CD14-positive monocyte (primary cell): ENCODE measurements at regions not wholly inside any gene's neighbourhood (a gene's known extent, or its start where the extent isn't known, plus 50 kb on each side); places are given as distances from the start of the nearest gene placed in this dataset.

ENCODE experiments used
- DNase-seq, 3 donors: peaks; one replicate each; pipeline ENCODE4 v3.0.0-alpha.2; 2011 to 2022
- H2AFZ ChIP-seq: 2 replicates; pipeline ENCODE4 v1.6.0; 2012; ENCODE audit warnings: mild to moderate bottlenecking, low read depth, low read length, inconsistent platforms; ENCODE audit not compliant: insufficient read depth, poor library complexity, severe bottlenecking
- H3K27ac ChIP-seq, 2 donors: 1 replicate in 1 of 2; 2 replicates in 1 of 2; pipeline ENCODE4 v1.5.1; 2012 to 2013; ENCODE audit warnings: low read length in 2 of 2, control low read depth in 1 of 2, inconsistent platforms in 1 of 2, low read depth in 1 of 2, mild to moderate bottlenecking in 1 of 2
- H3K27me3 ChIP-seq, 2 donors: one replicate each; pipeline versions ENCODE4 v1.6.0 to v1.6.1; 2011 to 2013; ENCODE audit warnings: low read length in 2 of 2; ENCODE audit not compliant: control insufficient read depth in 2 of 2, insufficient read depth in 2 of 2
- H3K36me3 ChIP-seq, 2 donors: replicated peaks in 1 of 2; 1 replicate in 1 of 2; 2 replicates in 1 of 2; pipeline versions ENCODE4 v1.5.1 to v1.6.1; 2012 to 2013; ENCODE audit warnings: low read length in 2 of 2, control low read depth in 1 of 2, inconsistent platforms in 1 of 2, mild to moderate bottlenecking in 1 of 2; ENCODE audit not compliant: insufficient read depth in 2 of 2, control insufficient read depth in 1 of 2
- H3K4me1 ChIP-seq, 2 donors: 1 replicate in 1 of 2; 2 replicates in 1 of 2; pipeline versions ENCODE4 v1.5.1 to v1.6.1; 2012 to 2013; ENCODE audit warnings: low read length in 2 of 2, control low read depth in 1 of 2, inconsistent platforms in 1 of 2, mild to moderate bottlenecking in 1 of 2, moderate library complexity in 1 of 2; ENCODE audit not compliant: insufficient read depth in 2 of 2, control insufficient read depth in 1 of 2
- H3K4me2 ChIP-seq: replicated peaks from 2 replicates; pipeline ENCODE3; 2012; ENCODE audit warnings: low read length, moderate library complexity, mild to moderate bottlenecking; ENCODE audit not compliant: poor library complexity, severe bottlenecking; ENCODE audit errors: extremely low read depth
- H3K4me3 ChIP-seq, 3 experiments: fragments of 200-600 bp in 1 of 3; sonication (generic) in 1 of 3; replicated peaks in 1 of 3; 1 replicate in 2 of 3; 2 replicates in 1 of 3; pipeline ENCODE4 v1.5.1; 2011 to 2013; ENCODE audit warnings: low read length in 3 of 3, mild to moderate bottlenecking in 3 of 3, control low read depth in 2 of 3, low read depth in 2 of 3, inconsistent platforms in 1 of 3, moderate library complexity in 1 of 3
- H3K79me2 ChIP-seq: 2 replicates; pipeline ENCODE4 v1.6.0; 2012; ENCODE audit warnings: mild to moderate bottlenecking, control low read depth, inconsistent platforms, low read length, moderate library complexity; ENCODE audit not compliant: insufficient read depth
- H3K9ac ChIP-seq: 2 replicates; pipeline ENCODE4 v1.6.0; 2017; ENCODE audit warnings: low read length, mild to moderate bottlenecking; ENCODE audit not compliant: insufficient read depth, poor library complexity, severe bottlenecking
- H3K9me3 ChIP-seq, 2 donors: replicated peaks in 1 of 2; 1 replicate in 1 of 2; 2 replicates in 1 of 2; pipeline versions ENCODE4 v1.5.1 to v1.6.1; 2012 to 2013; ENCODE audit warnings: low read length in 2 of 2, control low read depth in 1 of 2; ENCODE audit not compliant: control insufficient read depth in 1 of 2, insufficient read depth in 1 of 2
- H4K20me1 ChIP-seq: 2 replicates; pipeline ENCODE4 v1.6.0; 2012; ENCODE audit warnings: mild to moderate bottlenecking, low read length, control low read depth, moderate library complexity; ENCODE audit not compliant: insufficient read depth
- H3K27ac Mint-ChIP-seq, 7 donors: one replicate each; pipeline ENCODE4 v1.8.0; 2020; ENCODE audit warnings: mild to moderate bottlenecking in 7 of 7, mixed read lengths in 7 of 7, moderate library complexity in 6 of 7, inconsistent platforms in 2 of 7
- H3K27me3 Mint-ChIP-seq, 3 donors: one replicate each; pipeline ENCODE4 v1.8.0; 2021 to 2022; ENCODE audit warnings: low read depth in 3 of 3, mild to moderate bottlenecking in 3 of 3, mixed read lengths in 3 of 3, moderate library complexity in 3 of 3, inconsistent platforms in 1 of 3
- H3K36me3 Mint-ChIP-seq, 2 donors: one replicate each; pipeline ENCODE4 v1.8.0; 2020; ENCODE audit warnings: mixed read lengths in 2 of 2, inconsistent platforms in 1 of 2, mild to moderate bottlenecking in 1 of 2
- H3K4me1 Mint-ChIP-seq: one replicate; pipeline ENCODE4 v1.8.0; 2020; ENCODE audit warnings: mild to moderate bottlenecking, mixed read lengths
- H3K4me3 Mint-ChIP-seq, 2 donors: one replicate each; pipeline ENCODE4 v1.8.0; 2020; ENCODE audit warnings: mild to moderate bottlenecking in 2 of 2, mixed read lengths in 2 of 2, moderate library complexity in 1 of 2
- H3K9me3 Mint-ChIP-seq, 7 donors: one replicate each; pipeline ENCODE4 v1.8.0; 2020 to 2022; ENCODE audit warnings: mixed read lengths in 7 of 7, mild to moderate bottlenecking in 6 of 7, moderate library complexity in 6 of 7, inconsistent platforms in 2 of 7
- WGBS: methylation state at CpG from one replicate; pipeline ENCODE4 v1.1.5; 2013; ENCODE audit warnings: missing lambda C conversion rate; ENCODE audit not compliant: insufficient coverage; 5-methylcytosine and 5-hydroxymethylcytosine counted together
- intact Hi-C, 2 donors: fragments of 100-400 bp; cut with micrococcal nuclease; formaldehyde crosslinking; loops; one replicate each; pipeline versions ENCODE4 v1.15.0 to v1.15.1; 2023
- TF ChIP-seq, protein P1 (sequence below): fragments of 200-600 bp; IDR thresholded peaks from one replicate; pipeline ENCODE4 v1.8.0; 2022; ENCODE audit warnings: antibody characterized with exemption, mild to moderate bottlenecking

DNA sequence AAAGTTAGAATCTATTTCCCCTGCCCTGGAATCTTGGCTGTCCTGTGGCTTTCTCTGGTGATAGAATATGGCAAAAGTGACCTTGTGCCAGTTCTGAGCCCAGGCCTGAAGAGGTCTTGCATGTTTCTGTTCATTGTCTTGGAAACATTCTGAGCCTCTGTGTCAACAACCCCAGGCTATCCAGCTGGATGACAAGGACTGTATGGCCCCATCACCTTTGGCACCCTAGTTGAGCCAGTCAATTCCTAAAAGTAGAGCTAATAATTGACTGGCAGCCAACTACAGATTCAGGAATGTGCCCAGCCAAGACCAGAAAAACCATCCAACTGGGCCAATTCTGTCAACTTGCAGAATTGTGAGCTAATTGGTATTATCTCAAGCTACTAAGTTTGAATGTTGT, 514.1 kb upstream of the LARGE1 start:
- H3K27ac Mint-ChIP-seq: no peak overlapping the region
- TF ChIP-seq, protein P1, sequence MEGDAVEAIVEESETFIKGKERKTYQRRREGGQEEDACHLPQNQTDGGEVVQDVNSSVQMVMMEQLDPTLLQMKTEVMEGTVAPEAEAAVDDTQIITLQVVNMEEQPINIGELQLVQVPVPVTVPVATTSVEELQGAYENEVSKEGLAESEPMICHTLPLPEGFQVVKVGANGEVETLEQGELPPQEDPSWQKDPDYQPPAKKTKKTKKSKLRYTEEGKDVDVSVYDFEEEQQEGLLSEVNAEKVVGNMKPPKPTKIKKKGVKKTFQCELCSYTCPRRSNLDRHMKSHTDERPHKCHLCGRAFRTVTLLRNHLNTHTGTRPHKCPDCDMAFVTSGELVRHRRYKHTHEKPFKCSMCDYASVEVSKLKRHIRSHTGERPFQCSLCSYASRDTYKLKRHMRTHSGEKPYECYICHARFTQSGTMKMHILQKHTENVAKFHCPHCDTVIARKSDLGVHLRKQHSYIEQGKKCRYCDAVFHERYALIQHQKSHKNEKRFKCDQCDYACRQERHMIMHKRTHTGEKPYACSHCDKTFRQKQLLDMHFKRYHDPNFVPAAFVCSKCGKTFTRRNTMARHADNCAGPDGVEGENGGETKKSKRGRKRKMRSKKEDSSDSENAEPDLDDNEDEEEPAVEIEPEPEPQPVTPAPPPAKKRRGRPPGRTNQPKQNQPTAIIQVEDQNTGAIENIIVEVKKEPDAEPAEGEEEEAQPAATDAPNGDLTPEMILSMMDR: no peak
- intact Hi-C loops: no loop called here
- H3K9ac ChIP-seq: no peak overlapping the region
- H3K4me3 ChIP-seq: no peak overlapping the region
- no peak overlapping the region for H3K4me2 ChIP-seq
- H3K4me3 Mint-ChIP-seq: no peak overlapping the region
- H3K27ac ChIP-seq: no peak overlapping the region
- no peak for DNase-seq
- H3K36me3 ChIP-seq: no peaks in the 10 kb centered on the region
- H3K9me3 Mint-ChIP-seq: peaks cover 4 to 18% (median 9%) of the 10 kb centered on the region in 7 donors
- no peaks in the 10 kb centered on the region for H3K27me3 ChIP-seq
- H3K79me2 ChIP-seq: no peaks in the 10 kb centered on the region
- H3K36me3 Mint-ChIP-seq: no peaks in the 10 kb centered on the region
- peaks cover 3 to 17% of the 10 kb centered on the region in 2 donors for H3K9me3 ChIP-seq
- H3K4me1 Mint-ChIP-seq: no peaks in the 10 kb centered on the region
- H4K20me1 ChIP-seq: no peaks in the 10 kb centered on the region
- H2AFZ ChIP-seq: no peak overlapping the region
- H3K4me1 ChIP-seq: no peaks in the 10 kb centered on the region
- peaks cover 0 to 3% (median 0%) of the 10 kb centered on the region in 3 donors for H3K27me3 Mint-ChIP-seq

DNA sequence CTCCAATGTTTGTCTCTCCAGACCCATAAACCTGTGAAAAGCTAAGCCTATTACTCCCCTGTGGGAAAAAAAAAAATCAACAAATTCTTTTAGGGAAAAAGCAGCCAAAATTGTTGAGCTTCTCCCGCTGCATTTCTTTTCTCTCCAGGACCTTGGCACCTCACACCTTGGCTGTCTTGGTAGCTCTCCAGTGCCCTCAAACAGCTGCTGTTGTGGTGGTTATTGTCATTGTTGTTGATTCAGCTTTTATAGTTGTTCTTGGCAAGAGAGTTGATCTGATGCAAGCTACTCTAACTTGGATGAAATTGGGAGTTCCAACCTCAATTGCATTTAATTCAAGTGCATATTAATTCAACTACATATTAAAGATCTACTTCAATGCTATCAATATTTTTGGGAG, 516.9 kb upstream of the LARGE1 start:
- Mint-ChIP-seq H3K27me3 (no peaks in the 10 kb centered on the region), H3K27ac (no peak overlapping the region), H3K4me1 (no peaks in the 10 kb centered on the region), H3K4me3 (no peak overlapping the region), H3K36me3 (no peaks in the 10 kb centered on the region), H3K9me3 (peaks cover 3 to 16% (median 9%) of the 10 kb centered on the region in 7 donors)
- Histone ChIP-seq H3K79me2 (no peaks in the 10 kb centered on the region), H3K27ac (no peak overlapping the region), H3K27me3 (no peaks in the 10 kb centered on the region), H4K20me1 (no peaks in the 10 kb centered on the region), H3K4me3 (no peak overlapping the region), H3K9ac (no peak overlapping the region), H3K36me3 (no peaks in the 10 kb centered on the region), H3K9me3 (peaks cover 5 to 17% of the 10 kb centered on the region in 2 donors), H3K4me2 (no peak overlapping the region), H3K4me1 (no peaks in the 10 kb centered on the region), H2AFZ (no peak overlapping the region)
- TF ChIP-seq, protein P1: no peak
- DNase-seq: no peak
- no CpG with 5 or more reads among the region's 1 CpG for WGBS
- intact Hi-C loops: no loop called here
